ENCODE measurements at regions not wholly inside any gene's neighbourhood (a gene's known extent, or its start where the extent isn't known, plus 50 kb on each side); places are given as distances from the start of the nearest gene placed in this dataset.

GRCh38 chr11:134731213-134731961 is 319.3 kb upstream of the B3GAT1 start:
- no peaks in the 10 kb centered on the region for H3F3A ChIP-seq (ENCODE audit: low read depth)
- H3K4me2 ChIP-seq (ENCODE audit: low read depth, low read length, poor library complexity, severe bottlenecking), result no peak overlapping the region
- no peaks in the 10 kb centered on the region for H3K4me1 ChIP-seq (ENCODE audit: insufficient read depth, low read length, poor library complexity, severe bottlenecking)
- no peaks in the 10 kb centered on the region for H4K20me1 ChIP-seq (ENCODE audit: insufficient read depth, low read length, poor library complexity, severe bottlenecking)
- H3K27me3 ChIP-seq (ENCODE audit: insufficient read depth, low read length, poor library complexity, severe bottlenecking), result no peaks in the 10 kb centered on the region
- no peaks in the 10 kb centered on the region for H3K79me2 ChIP-seq (ENCODE audit: insufficient read depth, low read length)
- H3K36me3 ChIP-seq (ENCODE audit: insufficient read depth, low read length), result no peaks in the 10 kb centered on the region
- no peaks in the 10 kb centered on the region for H3K9me2 ChIP-seq (replicated peaks; ENCODE audit: low read depth, low read length)
- TF ChIP-seq EZH2phosphoT487 (IDR thresholded peaks at IDR 0.05; ENCODE audit: borderline replicate concordance), result no peak
- no peak overlapping the region for H3K9ac ChIP-seq (ENCODE audit: low read depth, low read length, poor library complexity, severe bottlenecking)
- H3K4me3 ChIP-seq (ENCODE audit: low read length, poor library complexity, severe bottlenecking), result no peak overlapping the region
- H3K9me3 ChIP-seq (ENCODE audit: insufficient read depth, low read depth, low read length), result peaks cover 3% of the 10 kb centered on the region; the same call in 1 of the 2 replicates
- H2AFZ ChIP-seq (ENCODE audit: low read length), result no peak overlapping the region

GRCh38 chr11:134730561-134731212 is 318.6 kb upstream of the B3GAT1 start:
- no peaks in the 10 kb centered on the region for H3F3A ChIP-seq (ENCODE audit: low read depth)
- no peak for TF ChIP-seq CTCF (conservative IDR thresholded peaks at IDR 0.05; ENCODE audit: low read length)
- no peak for TF ChIP-seq EZH2phosphoT487 (IDR thresholded peaks at IDR 0.05; ENCODE audit: borderline replicate concordance)
- H3K4me3 ChIP-seq (ENCODE audit: low read length, poor library complexity, severe bottlenecking), result no peak overlapping the region
- no peaks in the 10 kb centered on the region for H3K27me3 ChIP-seq (ENCODE audit: insufficient read depth, low read length, poor library complexity, severe bottlenecking)
- no peaks in the 10 kb centered on the region for H3K79me2 ChIP-seq (ENCODE audit: insufficient read depth, low read length)
- peaks cover 3% of the 10 kb centered on the region; the same call in 1 of the 2 replicates for H3K9me3 ChIP-seq (ENCODE audit: insufficient read depth, low read depth, low read length)
- H3K9ac ChIP-seq (ENCODE audit: low read depth, low read length, poor library complexity, severe bottlenecking), result no peak overlapping the region
- no peaks in the 10 kb centered on the region for H3K9me2 ChIP-seq (replicated peaks; ENCODE audit: low read depth, low read length)
- no peaks in the 10 kb centered on the region for H3K4me1 ChIP-seq (ENCODE audit: insufficient read depth, low read length, poor library complexity, severe bottlenecking)
- no peaks in the 10 kb centered on the region for H3K36me3 ChIP-seq (ENCODE audit: insufficient read depth, low read length)
- no peaks in the 10 kb centered on the region for H4K20me1 ChIP-seq (ENCODE audit: insufficient read depth, low read length, poor library complexity, severe bottlenecking)
- no peak overlapping the region for H3K4me2 ChIP-seq (ENCODE audit: low read depth, low read length, poor library complexity, severe bottlenecking)
- no peak overlapping the region for H2AFZ ChIP-seq (ENCODE audit: low read length)

- H3K4me1 ChIP-seq (ENCODE audit: insufficient read depth, low read length, poor library complexity, severe bottlenecking), result no peaks in the 10 kb centered on the region
Observed at GRCh38 chr11:134730101-134730500, 318.1 kb upstream of the B3GAT1 start.

More at GRCh38 chr11:134730101-134730500, 318.1 kb upstream of the B3GAT1 start:
- H3K79me2 ChIP-seq (ENCODE audit: insufficient read depth, low read length), result no peaks in the 10 kb centered on the region
- TF ChIP-seq EZH2phosphoT487 (IDR thresholded peaks at IDR 0.05; ENCODE audit: borderline replicate concordance) (no peak), CTCF (conservative IDR thresholded peaks at IDR 0.05; ENCODE audit: low read length) (no peak)
- H3K9me3 ChIP-seq (ENCODE audit: insufficient read depth, low read depth, low read length), result peaks cover 3% of the 10 kb centered on the region; the same call in 1 of the 2 replicates
- H4K20me1 ChIP-seq (ENCODE audit: insufficient read depth, low read length, poor library complexity, severe bottlenecking), result no peaks in the 10 kb centered on the region
- H3K36me3 ChIP-seq (ENCODE audit: insufficient read depth, low read length), result no peaks in the 10 kb centered on the region
- no peaks in the 10 kb centered on the region for H3K9me2 ChIP-seq (replicated peaks; ENCODE audit: low read depth, low read length)
- no peak overlapping the region for H3K4me2 ChIP-seq (ENCODE audit: low read depth, low read length, poor library complexity, severe bottlenecking)
- no peak overlapping the region for H3K4me3 ChIP-seq (ENCODE audit: low read length, poor library complexity, severe bottlenecking)
- no peak overlapping the region for H2AFZ ChIP-seq (ENCODE audit: low read length)
- no peaks in the 10 kb centered on the region for H3F3A ChIP-seq (ENCODE audit: low read depth)
- no peaks in the 10 kb centered on the region for H3K27me3 ChIP-seq (ENCODE audit: insufficient read depth, low read length, poor library complexity, severe bottlenecking)
- no peak overlapping the region for H3K9ac ChIP-seq (ENCODE audit: low read depth, low read length, poor library complexity, severe bottlenecking)

Data from Loucy (cell line).